ENCODE measurements at regions not wholly inside any gene's neighbourhood (a gene's known extent, or its start where the extent isn't known, plus 50 kb on each side); places are given as distances from the start of the nearest gene placed in this dataset.

- DNase-seq (ENCODE audit: low read depth, low spot score): no peak
- Histone ChIP-seq H3K9me1 (ENCODE audit: control insufficient read depth, extremely low read depth, insufficient read depth, low read length) (no peaks in the 10 kb centered on the region), H2AFZ (ENCODE audit: control insufficient read depth, low read length) (no peak overlapping the region), H3K36me3 (ENCODE audit: control insufficient read depth in 2 of 2, extremely low read depth in 1 of 2, insufficient read depth in 2 of 2, low read length in 2 of 2) (no peaks in the 10 kb centered on the region), H3K9ac (ENCODE audit: control insufficient read depth, extremely low read depth, insufficient read depth, low read length) (no peak overlapping the region), H3K4me2 (ENCODE audit: control insufficient read depth, extremely low read depth, insufficient read depth, low read depth, low read length) (no peak overlapping the region), H3K4me1 (ENCODE audit: control insufficient read depth, extremely low read depth, insufficient read depth, low read length) (no peaks in the 10 kb centered on the region), H3K4me3 (ENCODE audit: control insufficient read depth in 2 of 3, extremely low read depth in 1 of 3, insufficient read depth in 2 of 3, low read depth in 1 of 3, low read length in 3 of 3) (no peak overlapping the region), H4K20me1 (ENCODE audit: control insufficient read depth, extremely low read depth, insufficient read depth, low read length) (no peaks in the 10 kb centered on the region), H3K27me3 (ENCODE audit: control insufficient read depth, extremely low read depth, insufficient read depth, low read length) (no peaks in the 10 kb centered on the region), H3K9me3 (ENCODE audit: control insufficient read depth, low read depth, low read length) (peaks cover 2% of the 10 kb centered on the region), H3K79me2 (ENCODE audit: control insufficient read depth, insufficient read depth, low read length) (no peaks in the 10 kb centered on the region), H3K27ac (ENCODE audit: control insufficient read depth, insufficient read depth, low read length) (no peak overlapping the region)
- dilution Hi-C loops (cut with MboI; ENCODE audit: extremely low pct_ligation_motif_present, low sequenced_read_pairs): no loop called here
- no peak for TF ChIP-seq EZH2 (IDR thresholded peaks at IDR 0.05; ENCODE audit: low read length)
- TF ChIP-seq, protein P1, sequence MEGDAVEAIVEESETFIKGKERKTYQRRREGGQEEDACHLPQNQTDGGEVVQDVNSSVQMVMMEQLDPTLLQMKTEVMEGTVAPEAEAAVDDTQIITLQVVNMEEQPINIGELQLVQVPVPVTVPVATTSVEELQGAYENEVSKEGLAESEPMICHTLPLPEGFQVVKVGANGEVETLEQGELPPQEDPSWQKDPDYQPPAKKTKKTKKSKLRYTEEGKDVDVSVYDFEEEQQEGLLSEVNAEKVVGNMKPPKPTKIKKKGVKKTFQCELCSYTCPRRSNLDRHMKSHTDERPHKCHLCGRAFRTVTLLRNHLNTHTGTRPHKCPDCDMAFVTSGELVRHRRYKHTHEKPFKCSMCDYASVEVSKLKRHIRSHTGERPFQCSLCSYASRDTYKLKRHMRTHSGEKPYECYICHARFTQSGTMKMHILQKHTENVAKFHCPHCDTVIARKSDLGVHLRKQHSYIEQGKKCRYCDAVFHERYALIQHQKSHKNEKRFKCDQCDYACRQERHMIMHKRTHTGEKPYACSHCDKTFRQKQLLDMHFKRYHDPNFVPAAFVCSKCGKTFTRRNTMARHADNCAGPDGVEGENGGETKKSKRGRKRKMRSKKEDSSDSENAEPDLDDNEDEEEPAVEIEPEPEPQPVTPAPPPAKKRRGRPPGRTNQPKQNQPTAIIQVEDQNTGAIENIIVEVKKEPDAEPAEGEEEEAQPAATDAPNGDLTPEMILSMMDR (optimal IDR thresholded peaks at IDR 0.05 in 1 of 3, IDR thresholded peaks at IDR 0.05 in 1 of 3, conservative IDR thresholded peaks at IDR 0.05 in 1 of 3; ENCODE audit: extremely low read depth in 1 of 3, insufficient read depth in 2 of 3, low read length in 3 of 3): no peak
- FAIRE-seq: no peak
Observed at GRCh38 chr4:187827631-187828030, 167.9 kb upstream of the ZFP42 start.

GRCh38 chr4:187839765-187840164 lies 155.8 kb upstream of the ZFP42 start:
- H3K4me2 ChIP-seq (ENCODE audit: control insufficient read depth, extremely low read depth, insufficient read depth, low read depth, low read length): no peak overlapping the region
- no peak overlapping the region for H2AFZ ChIP-seq (ENCODE audit: control insufficient read depth, low read length)
- FAIRE-seq (no peak), DNase-seq (ENCODE audit: low read depth, low spot score) (no peak)
- H3K27ac ChIP-seq (ENCODE audit: control insufficient read depth, insufficient read depth, low read length): no peak overlapping the region
- no peaks in the 10 kb centered on the region for H3K9me3 ChIP-seq (ENCODE audit: control insufficient read depth, low read depth, low read length)
- TF ChIP-seq EZH2 (IDR thresholded peaks at IDR 0.05; ENCODE audit: low read length): no peak
- TF ChIP-seq, protein P1 (optimal IDR thresholded peaks at IDR 0.05 in 1 of 3, IDR thresholded peaks at IDR 0.05 in 1 of 3, conservative IDR thresholded peaks at IDR 0.05 in 1 of 3; ENCODE audit: extremely low read depth in 1 of 3, insufficient read depth in 2 of 3, low read length in 3 of 3): no peak
- no peaks in the 10 kb centered on the region for H3K9me1 ChIP-seq (ENCODE audit: control insufficient read depth, extremely low read depth, insufficient read depth, low read length)
- no peaks in the 10 kb centered on the region for H3K79me2 ChIP-seq (ENCODE audit: control insufficient read depth, insufficient read depth, low read length)
- H4K20me1 ChIP-seq (ENCODE audit: control insufficient read depth, extremely low read depth, insufficient read depth, low read length): no peaks in the 10 kb centered on the region
- no peak overlapping the region for H3K9ac ChIP-seq (ENCODE audit: control insufficient read depth, extremely low read depth, insufficient read depth, low read length)
- H3K36me3 ChIP-seq (ENCODE audit: control insufficient read depth in 2 of 2, extremely low read depth in 1 of 2, insufficient read depth in 2 of 2, low read length in 2 of 2): no peaks in the 10 kb centered on the region
- H3K4me1 ChIP-seq (ENCODE audit: control insufficient read depth, extremely low read depth, insufficient read depth, low read length): no peaks in the 10 kb centered on the region
- dilution Hi-C loops (cut with MboI; ENCODE audit: extremely low pct_ligation_motif_present, low sequenced_read_pairs): no loop called here
- H3K4me3 ChIP-seq (ENCODE audit: control insufficient read depth in 2 of 3, extremely low read depth in 1 of 3, insufficient read depth in 2 of 3, low read depth in 1 of 3, low read length in 3 of 3): no peak overlapping the region
- H3K27me3 ChIP-seq (ENCODE audit: control insufficient read depth, extremely low read depth, insufficient read depth, low read length): no peaks in the 10 kb centered on the region
